MCF 10A (cell line): ENCODE measurements at regions not wholly inside any gene's neighbourhood (a gene's known extent, or its start where the extent isn't known, plus 50 kb on each side); places are given as distances from the start of the nearest gene placed in this dataset.
"Not testable (repeated sequence)": the region's sequence is repeated elsewhere in the genome, so short reads cannot be mapped to it uniquely, and the experiment has no call there.

Experiments used
- BruUV-seq: library from RNA; stranded (reverse); fragments of 400-500 nt; replicated peaks from 2 replicates; lab custom pipeline; 2021; lab: Mats Ljungman, UMichigan
- CTCF ChIA-PET: fragments of 300-600 bp; sonication (Branson Sonifier 250); formaldehyde crosslinking; extraction: SDS; loops from one replicate; lab custom pipeline; 2021; ENCODE audit warnings: antibody characterized with exemption, inconsistent platforms; lab: Yijun Ruan, JAX
- POLR2A ChIA-PET: fragments of 300-600, 350-650 bp; sonication (Branson Sonifier 250); formaldehyde crosslinking; extraction: SDS; loops from one replicate; lab custom pipeline; 2020; ENCODE audit warnings: antibody characterized with exemption, inconsistent platforms; lab: Yijun Ruan, JAX
- DNase-seq: peaks from one replicate; pipeline ENCODE4 v3.0.0-alpha.2; 2018; ENCODE audit not compliant: unreplicated experiment
- H3K27ac Mint-ChIP-seq: one replicate; pipeline ENCODE4 v1.8.0; 2022; ENCODE audit warnings: mild to moderate bottlenecking, low read depth, mixed read lengths; ENCODE audit not compliant: unreplicated experiment
- H3K27me3 Mint-ChIP-seq: one replicate; pipeline ENCODE4 v1.8.0; 2022; ENCODE audit warnings: mixed read lengths; ENCODE audit not compliant: insufficient read depth, unreplicated experiment
- H3K36me3 Mint-ChIP-seq: one replicate; pipeline ENCODE4 v1.8.0; 2022; ENCODE audit warnings: mild to moderate bottlenecking, moderate library complexity, mixed read lengths; ENCODE audit not compliant: insufficient read depth, unreplicated experiment
- H3K4me1 Mint-ChIP-seq: one replicate; pipeline ENCODE4 v1.8.0; 2022; ENCODE audit warnings: mixed read lengths; ENCODE audit not compliant: insufficient read depth, unreplicated experiment
- H3K4me3 Mint-ChIP-seq: one replicate; pipeline ENCODE4 v1.8.0; 2022; ENCODE audit warnings: mild to moderate bottlenecking, moderate library complexity, mixed read lengths; ENCODE audit not compliant: unreplicated experiment
- H3K9me3 Mint-ChIP-seq: one replicate; pipeline ENCODE4 v1.8.0; 2022; ENCODE audit warnings: mixed read lengths; ENCODE audit not compliant: unreplicated experiment
- CTCF ChIP-seq: fragments of 200-600 bp; IDR thresholded peaks from one replicate; pipeline ENCODE4 v1.8.0; 2022; ENCODE audit warnings: antibody characterized with exemption, mild to moderate bottlenecking; ENCODE audit not compliant: unreplicated experiment
- intact Hi-C: fragments of 100-400 bp; cut with micrococcal nuclease; formaldehyde crosslinking; loops from 2 replicates; pipeline ENCODE4 v1.14.1; 2022

GRCh38 chr5:71929003-71929402, 178.3 kb upstream of the MAP1B start:
- BruUV-seq = no TSS peak
- Mint-ChIP-seq H3K27me3 (no peaks in the 10 kb centered on the region), H3K4me1 (peaks cover 28% of the 10 kb centered on the region), H3K36me3 (no peaks in the 10 kb centered on the region), H3K27ac (no peak overlapping the region), H3K9me3 (no peaks in the 10 kb centered on the region), H3K4me3 (no peak overlapping the region)
- TF ChIP-seq CTCF = no peak
- intact Hi-C loops = no loop called here
- CTCF ChIA-PET = no interaction called here
- POLR2A ChIA-PET = no interaction called here
- DNase-seq = no peak

- CTCF ChIA-PET, POLR2A ChIA-PET, intact Hi-C loops, H3K9me3 Mint-ChIP-seq, DNase-seq, H3K27me3 Mint-ChIP-seq, BruUV-seq, H3K36me3 Mint-ChIP-seq, H3K27ac Mint-ChIP-seq, H3K4me3 Mint-ChIP-seq: not testable (repeated sequence)
- peaks cover 12% of the 10 kb centered on the region for H3K4me1 Mint-ChIP-seq
These were observed 176.7 kb upstream of the MAP1B start for GRCh38 chr5:71930554-71930953.

- Mint-ChIP-seq H3K27ac (peak overlapping the region; percentile 16), H3K27me3 (no peaks in the 10 kb centered on the region), H3K4me1 (peaks cover 7% of the 10 kb centered on the region), H3K4me3 (no peak overlapping the region), H3K9me3 (no peaks in the 10 kb centered on the region), H3K36me3 (no peaks in the 10 kb centered on the region)
- TF ChIP-seq CTCF = no peak
- CTCF ChIA-PET = interaction anchor here (0.6 to 1.3 kb wide), 3 partner anchors 9 to 76 kb away, joined by 3 to 4 read pairs (median 3); no protein-coding TSS in a partner anchor
- no TSS peak for BruUV-seq
- POLR2A ChIA-PET = interaction anchor here (0.6 to 1.5 kb wide), 3 partner anchors 25 to 317 kb away, joined by 3 to 4 read pairs (median 3); no protein-coding TSS in a partner anchor
- DNase-seq = no peak
- intact Hi-C loops = no loop called here
These were observed 175.1 kb upstream of the MAP1B start for GRCh38 chr5:71932131-71932654.

DNA sequence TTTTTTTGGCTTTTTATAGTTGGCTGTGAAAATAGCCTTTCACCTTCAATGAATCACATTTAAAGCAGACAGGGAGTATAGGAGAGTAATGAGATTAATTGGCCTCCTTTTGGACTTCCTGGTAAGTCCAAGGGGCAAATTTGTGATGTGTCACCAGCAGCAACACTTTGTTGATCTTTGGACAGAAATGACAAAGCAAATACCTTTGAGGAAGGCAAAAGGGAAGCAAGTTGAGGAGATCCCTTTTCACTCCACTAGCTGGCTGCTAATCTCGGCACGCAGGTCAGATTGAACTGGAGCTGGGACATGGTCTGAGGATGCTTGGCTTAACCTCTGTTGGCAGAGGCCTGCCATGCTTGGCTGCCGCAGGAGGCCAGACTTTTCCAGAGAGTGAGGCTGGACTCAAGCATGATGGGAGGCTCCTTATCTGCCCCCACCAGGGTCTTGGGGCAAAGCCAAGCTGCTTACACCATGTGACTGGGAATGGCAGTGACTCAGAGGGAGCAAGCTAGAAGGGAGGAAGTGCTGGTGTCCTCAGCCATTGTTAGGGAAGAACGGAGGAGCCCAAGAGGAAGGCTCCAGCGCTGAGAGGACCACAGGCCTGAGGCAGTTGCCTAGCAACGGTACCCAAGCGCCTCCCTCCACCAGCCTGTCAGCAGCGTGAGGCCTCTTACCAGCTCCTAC, 174.5 kb upstream of the MAP1B start:
- no peaks in the 10 kb centered on the region for H3K27me3 Mint-ChIP-seq
- no peak overlapping the region for H3K4me3 Mint-ChIP-seq
- H3K36me3 Mint-ChIP-seq = no peaks in the 10 kb centered on the region
- TF ChIP-seq CTCF = no peak
- H3K9me3 Mint-ChIP-seq = no peaks in the 10 kb centered on the region
- BruUV-seq = no TSS peak
- ChIA-PET POLR2A (interaction anchor here (0.6 to 1.5 kb wide), 2 partner anchors 99 to 316 kb away, joined by 3 read pairs; no protein-coding TSS in a partner anchor), CTCF (interaction anchor here (0.6 to 1.3 kb wide), 4 partner anchors 9 to 85 kb away, joined by 3 to 4 read pairs (median 3); no protein-coding TSS in a partner anchor)
- DNase-seq = peak; percentile 39
- H3K4me1 Mint-ChIP-seq = peaks cover 7% of the 10 kb centered on the region
- H3K27ac Mint-ChIP-seq = peak overlapping the region; percentile 16
- intact Hi-C loops = no loop called here
